B cell (primary cell): ENCODE measurements at regions not wholly inside any gene's neighbourhood (a gene's known extent, or its start where the extent isn't known, plus 50 kb on each side); places are given as distances from the start of the nearest gene placed in this dataset.

Experiments
- EZH2 ChIP-seq: IDR thresholded peaks from 2 replicates; pipeline ENCODE4 v1.6.1; 2012; ENCODE audit warnings: borderline replicate concordance, low read depth, mild to moderate bottlenecking, moderate library complexity, low read length; ENCODE audit not compliant: insufficient read depth, poor library complexity, severe bottlenecking
- TF ChIP-seq, protein P1 (sequence below): fragments of 200-600 bp; IDR thresholded peaks from one replicate; pipeline ENCODE4 v1.8.0; 2022; ENCODE audit warnings: antibody characterized with exemption, mild to moderate bottlenecking

DNA sequence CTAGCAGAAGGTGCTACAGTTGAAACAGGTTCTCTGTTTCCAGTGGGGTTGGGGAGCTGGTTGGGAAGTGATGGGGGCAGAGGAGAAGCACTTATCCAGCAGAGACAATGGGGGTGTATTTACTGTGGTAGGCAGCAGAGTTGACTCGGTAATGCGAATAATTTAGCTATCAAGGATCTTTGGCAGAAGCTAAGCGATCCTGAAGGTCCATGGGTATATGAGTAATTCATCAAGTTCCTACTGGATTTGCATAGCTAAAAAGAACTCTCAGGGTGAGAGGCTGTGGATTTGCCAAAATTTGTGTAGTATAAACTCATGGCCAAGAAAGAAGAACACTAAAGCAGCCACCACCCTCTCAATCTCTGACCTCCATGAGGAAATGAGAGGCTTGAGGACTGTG, 61.2 kb upstream of the EGFLAM start:
- TF ChIP-seq, protein P1, sequence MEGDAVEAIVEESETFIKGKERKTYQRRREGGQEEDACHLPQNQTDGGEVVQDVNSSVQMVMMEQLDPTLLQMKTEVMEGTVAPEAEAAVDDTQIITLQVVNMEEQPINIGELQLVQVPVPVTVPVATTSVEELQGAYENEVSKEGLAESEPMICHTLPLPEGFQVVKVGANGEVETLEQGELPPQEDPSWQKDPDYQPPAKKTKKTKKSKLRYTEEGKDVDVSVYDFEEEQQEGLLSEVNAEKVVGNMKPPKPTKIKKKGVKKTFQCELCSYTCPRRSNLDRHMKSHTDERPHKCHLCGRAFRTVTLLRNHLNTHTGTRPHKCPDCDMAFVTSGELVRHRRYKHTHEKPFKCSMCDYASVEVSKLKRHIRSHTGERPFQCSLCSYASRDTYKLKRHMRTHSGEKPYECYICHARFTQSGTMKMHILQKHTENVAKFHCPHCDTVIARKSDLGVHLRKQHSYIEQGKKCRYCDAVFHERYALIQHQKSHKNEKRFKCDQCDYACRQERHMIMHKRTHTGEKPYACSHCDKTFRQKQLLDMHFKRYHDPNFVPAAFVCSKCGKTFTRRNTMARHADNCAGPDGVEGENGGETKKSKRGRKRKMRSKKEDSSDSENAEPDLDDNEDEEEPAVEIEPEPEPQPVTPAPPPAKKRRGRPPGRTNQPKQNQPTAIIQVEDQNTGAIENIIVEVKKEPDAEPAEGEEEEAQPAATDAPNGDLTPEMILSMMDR, result no peak
- no peak for TF ChIP-seq EZH2
